ENCODE measurements at regions not wholly inside any gene's neighbourhood (a gene's known extent, or its start where the extent isn't known, plus 50 kb on each side); places are given as distances from the start of the nearest gene placed in this dataset.

GRCh38 chr20:61121661-61122060 is 130.4 kb upstream of the CDH4 start:
- Histone ChIP-seq H3K27ac (ENCODE audit: low read length) (no peak overlapping the region), H3K9me2 (replicated peaks; ENCODE audit: low read length) (no peaks in the 10 kb centered on the region), H3K27me3 (ENCODE audit: low read length) (peaks cover 20% of the 10 kb centered on the region; the same call in 1 of the 2 replicates), H4K20me1 (ENCODE audit: low read length) (no peaks in the 10 kb centered on the region), H2AFZ (ENCODE audit: low read length) (no peak overlapping the region), H3K79me2 (ENCODE audit: low read length) (no peaks in the 10 kb centered on the region), H3F3A (ENCODE audit: low read length, unreplicated experiment) (no peaks in the 10 kb centered on the region), H3K4me3 (ENCODE audit: low read length) (no peak overlapping the region), H3K9me3 (ENCODE audit: low read length) (no peaks in the 10 kb centered on the region), H3K9ac (ENCODE audit: low read length) (no peak overlapping the region), H3K4me2 (ENCODE audit: low read length) (no peak overlapping the region), H3K4me1 (ENCODE audit: insufficient read depth, low read length) (no peaks in the 10 kb centered on the region), H3K36me3 (ENCODE audit: low read depth, low read length) (no peaks in the 10 kb centered on the region)
- ATAC-seq = no peak
- no peak for DNase-seq
- TF ChIP-seq EZH2 (IDR thresholded peaks at IDR 0.05; ENCODE audit: low read length, unreplicated experiment) = no peak
- TF ChIP-seq EZH2phosphoT487 (IDR thresholded peaks at IDR 0.05; ENCODE audit: borderline replicate concordance, low read length) = no peak
- no peak for TF ChIP-seq CTCF (conservative IDR thresholded peaks at IDR 0.05; ENCODE audit: low read depth, low read length)
- ChIA-PET POLR2A (ENCODE audit: unreplicated experiment) (no interaction called here), CTCF (no interaction called here)
- intact Hi-C loops (cut with micrococcal nuclease) = no loop called here
- BruUV-seq (replicated peaks) = no TSS peak

GRCh38 chr20:61123286-61123685 is 128.8 kb upstream of the CDH4 start:
- no TSS peak for BruUV-seq (replicated peaks)

More at GRCh38 chr20:61123286-61123685, 128.8 kb upstream of the CDH4 start:
- H3K4me3 ChIP-seq (ENCODE audit: low read length) = no peak overlapping the region
- no peaks in the 10 kb centered on the region for H3K4me1 ChIP-seq (ENCODE audit: insufficient read depth, low read length)
- H3K4me2 ChIP-seq (ENCODE audit: low read length) = no peak overlapping the region
- H3F3A ChIP-seq (ENCODE audit: low read length, unreplicated experiment) = no peaks in the 10 kb centered on the region
- POLR2A ChIA-PET (ENCODE audit: unreplicated experiment) = no interaction called here
- H3K9ac ChIP-seq (ENCODE audit: low read length) = no peak overlapping the region
- H3K79me2 ChIP-seq (ENCODE audit: low read length) = no peaks in the 10 kb centered on the region
- intact Hi-C loops (cut with micrococcal nuclease) = no loop called here
- ATAC-seq (no peak), DNase-seq (no peak)
- TF ChIP-seq CTCF (conservative IDR thresholded peaks at IDR 0.05; ENCODE audit: low read depth, low read length) (no peak), EZH2 (IDR thresholded peaks at IDR 0.05; ENCODE audit: low read length, unreplicated experiment) (no peak), EZH2phosphoT487 (IDR thresholded peaks at IDR 0.05; ENCODE audit: borderline replicate concordance, low read length) (no peak)
- peaks cover 16% of the 10 kb centered on the region; the same call in 1 of the 2 replicates for H3K27me3 ChIP-seq (ENCODE audit: low read length)
- H2AFZ ChIP-seq (ENCODE audit: low read length) = no peak overlapping the region
- H3K9me2 ChIP-seq (replicated peaks; ENCODE audit: low read length) = no peaks in the 10 kb centered on the region
- no peak overlapping the region for H3K27ac ChIP-seq (ENCODE audit: low read length)
- H3K9me3 ChIP-seq (ENCODE audit: low read length) = no peaks in the 10 kb centered on the region
- CTCF ChIA-PET = no interaction called here
- H4K20me1 ChIP-seq (ENCODE audit: low read length) = no peaks in the 10 kb centered on the region
- no peaks in the 10 kb centered on the region for H3K36me3 ChIP-seq (ENCODE audit: low read depth, low read length)
